HG03060 (cell line): ENCODE measurements at regions not wholly inside any gene's neighbourhood (a gene's known extent, or its start where the extent isn't known, plus 50 kb on each side); places are given as distances from the start of the nearest gene placed in this dataset.

ENCODE experiments used
- ATAC-seq: cut with Tn5 transposase; IDR thresholded peaks from one replicate; pipeline ENCODE4 v1.9.1; 2021; ENCODE audit warnings: low read depth, moderate number of reproducible peaks; ENCODE audit not compliant: unreplicated experiment

- peak; percentile 97 for ATAC-seq
Measured at GRCh38 chr13:47036294-47037008, 139.6 kb upstream of the HTR2A start.

GRCh38 chr13:47033216-47033615, 136.4 kb upstream of the HTR2A start:
- ATAC-seq = no peak

GRCh38 chr13:47027780-47028437, 131.1 kb upstream of the HTR2A start:
- no peak for ATAC-seq

GRCh38 chr13:47025791-47026447, 129.1 kb upstream of the HTR2A start:
- ATAC-seq = no peak

- no peak for ATAC-seq
Measured at GRCh38 chr13:47019977-47020376, 123.1 kb upstream of the HTR2A start.

GRCh38 chr13:47017476-47017875, 120.6 kb upstream of the HTR2A start:
- no peak for ATAC-seq

DNA sequence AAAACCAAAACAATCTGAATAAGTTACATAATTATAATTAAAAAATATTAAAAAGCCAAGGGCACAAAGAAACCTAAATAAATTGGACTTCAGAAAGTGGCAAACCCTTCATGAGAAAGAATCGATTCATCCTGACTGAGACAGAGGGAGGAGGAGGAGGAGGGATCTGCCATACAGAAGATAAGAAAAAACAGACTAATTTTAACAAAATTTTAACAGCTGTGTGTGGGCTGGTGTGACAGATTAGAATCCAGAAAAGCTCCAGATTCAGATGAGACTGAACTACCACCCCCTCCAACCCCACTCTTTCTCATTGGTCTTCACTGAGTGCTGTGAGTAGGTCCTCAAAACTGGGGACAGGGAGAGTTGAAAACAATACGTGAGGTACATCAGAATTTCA, 111.5 kb upstream of the HTR2A start:
- ATAC-seq = no peak

DNA sequence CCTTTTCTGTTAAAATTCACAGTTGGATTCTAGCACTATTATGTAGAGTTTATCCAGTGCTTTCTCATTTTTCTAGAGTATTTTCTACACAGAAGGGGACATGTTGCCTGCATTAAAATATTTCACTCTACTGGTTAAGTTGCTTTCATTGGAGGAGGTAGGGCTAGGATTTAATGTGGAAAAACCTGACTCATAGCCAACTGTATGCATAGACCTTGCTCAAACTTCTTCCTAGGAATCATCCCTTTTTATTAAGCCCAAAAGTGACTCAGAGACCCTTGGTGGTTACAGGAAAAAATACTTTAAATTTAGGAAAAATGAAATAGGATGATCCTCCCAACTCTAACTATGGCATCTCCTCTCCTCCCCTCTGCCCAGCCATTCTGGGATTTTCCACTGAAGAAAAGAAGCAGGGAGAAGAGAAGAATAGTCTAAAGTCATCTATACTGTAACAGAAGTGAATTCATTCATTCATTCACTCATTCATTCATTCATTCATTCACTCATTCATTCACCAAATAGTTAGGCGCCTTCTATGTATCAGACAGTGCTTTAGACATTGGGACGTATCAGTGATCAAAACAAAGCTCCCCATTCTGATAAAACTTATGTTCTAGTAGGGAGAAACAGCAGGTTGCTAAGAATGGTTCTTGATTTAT, 109.0 kb upstream of the HTR2A start:
- ATAC-seq = no peak

GRCh38 chr13:47004540-47004939, 107.7 kb upstream of the HTR2A start:
- no peak for ATAC-seq

DNA sequence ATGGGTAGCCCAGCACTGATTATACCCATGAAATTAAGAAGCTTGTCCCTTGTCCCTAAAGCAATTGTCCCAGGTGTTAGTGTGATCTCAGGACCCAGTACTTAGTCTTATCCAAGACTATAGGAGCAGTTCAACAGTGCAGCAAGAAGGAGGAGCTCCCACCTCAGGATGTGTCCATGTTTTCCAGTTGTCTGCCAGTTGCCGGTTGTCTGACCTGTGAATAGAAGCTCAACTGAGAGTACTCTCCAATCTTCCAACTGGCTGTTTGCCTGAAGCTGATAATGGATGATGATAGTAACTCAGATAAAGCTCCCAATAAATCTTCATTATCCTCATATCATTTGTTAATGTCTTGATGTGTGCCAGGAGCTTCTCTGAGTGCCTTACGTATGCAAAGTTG, 107.2 kb upstream of the HTR2A start:
- ATAC-seq = no peak

- ATAC-seq = no peak
Measured at GRCh38 chr13:47000165-47000564, 103.3 kb upstream of the HTR2A start.

- ATAC-seq = peak; percentile 22
Measured at GRCh38 chr13:46996316-46997030, 99.6 kb upstream of the HTR2A start.

DNA sequence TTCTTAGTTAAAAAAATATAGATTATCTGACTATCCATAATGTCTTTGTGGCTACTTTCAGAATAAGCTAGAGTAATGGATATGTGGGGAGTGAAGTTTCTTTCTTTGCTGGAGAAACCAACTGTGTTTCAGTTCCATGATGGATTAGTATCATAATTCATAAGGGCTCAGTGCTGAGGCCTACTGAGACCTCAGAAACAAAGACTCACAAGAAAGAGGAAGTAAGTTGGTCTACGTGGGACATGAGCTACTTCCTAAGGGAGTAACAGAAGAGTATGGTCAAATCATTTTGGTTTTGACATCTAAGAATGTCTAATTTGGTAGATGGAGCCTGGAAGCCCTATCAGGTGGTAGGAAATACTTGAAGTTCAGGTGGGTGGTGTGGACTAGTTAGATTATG, 99.0 kb upstream of the HTR2A start:
- ATAC-seq = peak; percentile 84

DNA sequence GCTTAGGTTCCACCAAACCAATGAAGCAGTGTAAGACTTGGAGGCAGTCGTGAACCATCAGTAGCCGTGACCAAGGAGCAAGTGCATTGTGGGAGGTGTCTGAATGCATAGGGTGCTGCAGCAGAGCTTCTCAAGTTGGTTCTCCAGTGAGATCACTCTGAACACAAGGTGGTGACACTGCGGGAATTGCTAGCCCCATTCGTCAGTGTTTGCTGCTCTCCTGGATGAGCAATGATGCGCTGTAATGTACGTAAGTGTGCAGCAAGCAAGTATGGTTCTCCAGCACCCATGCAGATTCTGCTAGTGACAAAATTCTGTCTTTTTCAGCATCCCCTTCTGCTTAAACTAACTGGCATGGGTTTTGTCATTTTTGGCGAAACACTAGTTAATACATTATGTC, 97.6 kb upstream of the HTR2A start:
- no peak for ATAC-seq

DNA sequence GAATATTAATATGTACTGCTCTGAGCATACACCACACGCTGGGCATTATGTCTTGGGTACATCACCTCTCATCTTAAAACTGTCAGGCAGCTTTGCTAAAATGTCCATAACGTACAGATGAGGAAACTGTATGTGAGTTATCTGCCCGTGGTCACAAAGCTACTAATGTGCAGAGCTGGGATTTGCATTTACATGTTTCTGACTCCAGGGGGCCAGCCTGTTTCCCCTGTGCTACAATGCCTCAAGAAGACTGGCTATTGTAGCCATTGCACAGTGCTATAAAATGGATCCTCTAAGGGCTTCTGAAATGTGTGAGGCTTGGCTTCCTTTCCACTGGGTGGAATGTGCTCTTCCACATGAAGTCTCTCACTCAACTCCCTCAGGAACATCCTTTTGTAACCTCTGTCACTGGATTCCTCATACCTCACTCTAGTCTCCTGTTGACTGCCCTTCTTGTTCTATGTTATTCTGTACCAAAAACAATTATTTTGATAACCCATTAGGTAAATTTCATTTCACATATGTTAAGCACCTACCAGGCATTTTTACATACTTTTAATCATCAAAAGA, 95.6 kb upstream of the HTR2A start:
- ATAC-seq = no peak

DNA sequence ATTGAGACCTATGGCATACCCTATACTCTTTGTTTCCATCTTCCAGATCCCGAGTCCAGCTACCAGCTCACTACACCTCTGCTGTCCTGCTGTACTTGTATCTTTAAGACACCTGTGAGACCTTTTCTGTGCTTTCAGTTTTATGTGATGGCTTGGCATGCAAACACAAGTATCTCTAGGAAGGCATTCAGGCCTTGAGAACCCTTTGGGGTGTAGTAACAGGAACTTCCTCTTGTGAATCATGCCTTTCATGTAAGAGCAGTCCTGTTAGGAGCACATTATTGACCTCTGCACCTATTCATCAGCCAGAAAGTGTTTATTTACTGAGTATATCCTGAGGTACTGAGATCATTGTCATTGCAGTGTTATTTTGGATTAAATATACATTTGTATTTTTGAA, 87.0 kb upstream of the HTR2A start:
- peak; percentile 58 for ATAC-seq

- peak; percentile 90 for ATAC-seq
Measured at GRCh38 chr13:46982856-46983582, 86.2 kb upstream of the HTR2A start.

DNA sequence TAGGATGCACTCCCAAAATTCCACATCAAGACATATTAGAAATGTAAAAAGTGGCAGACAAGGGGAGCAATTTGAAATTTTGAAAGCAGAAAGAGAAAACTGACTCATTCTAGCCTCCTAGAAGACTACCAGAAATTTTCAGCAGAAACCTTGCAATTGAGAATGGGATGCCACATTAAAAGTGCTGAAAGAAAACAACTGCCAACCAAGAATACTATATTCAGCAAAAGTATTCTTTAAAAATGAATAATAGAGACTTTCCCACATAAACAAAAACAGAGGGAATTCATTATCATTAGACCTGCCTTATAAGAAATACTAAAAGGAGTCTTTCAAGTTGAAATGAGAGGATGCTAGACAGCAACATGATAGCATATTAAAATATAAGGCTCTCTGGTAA, 78.3 kb upstream of the HTR2A start:
- no peak for ATAC-seq

- ATAC-seq = no peak
Measured at GRCh38 chr13:46968450-46968849, 71.6 kb upstream of the HTR2A start.
